ENCODE measurements at regions not wholly inside any gene's neighbourhood (a gene's known extent, or its start where the extent isn't known, plus 50 kb on each side); places are given as distances from the start of the nearest gene placed in this dataset.
"Not testable (repeated sequence)": the region's sequence is repeated elsewhere in the genome, so short reads cannot be mapped to it uniquely, and the experiment has no call there.

DNA sequence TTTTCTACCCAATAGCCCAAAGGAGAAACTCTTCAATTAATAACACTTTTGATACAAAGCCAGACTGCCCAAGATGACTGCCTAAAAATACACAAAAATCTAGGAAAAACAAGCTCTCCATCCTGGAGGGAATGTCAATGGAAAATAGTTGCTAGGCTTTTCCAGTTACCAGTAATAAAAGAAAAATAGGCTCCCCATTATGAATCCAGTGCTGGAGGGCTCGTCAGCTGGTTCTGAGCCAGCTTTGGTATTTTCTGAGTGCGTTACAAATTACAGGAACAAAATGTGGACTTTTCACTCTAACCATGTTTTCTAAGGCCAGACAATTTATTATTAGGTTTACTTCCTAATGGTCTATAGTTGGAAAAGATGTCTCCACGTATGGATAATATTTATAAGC is 414.5 kb downstream of the ACTL7B start:
- no peak for DNase-seq

DNA sequence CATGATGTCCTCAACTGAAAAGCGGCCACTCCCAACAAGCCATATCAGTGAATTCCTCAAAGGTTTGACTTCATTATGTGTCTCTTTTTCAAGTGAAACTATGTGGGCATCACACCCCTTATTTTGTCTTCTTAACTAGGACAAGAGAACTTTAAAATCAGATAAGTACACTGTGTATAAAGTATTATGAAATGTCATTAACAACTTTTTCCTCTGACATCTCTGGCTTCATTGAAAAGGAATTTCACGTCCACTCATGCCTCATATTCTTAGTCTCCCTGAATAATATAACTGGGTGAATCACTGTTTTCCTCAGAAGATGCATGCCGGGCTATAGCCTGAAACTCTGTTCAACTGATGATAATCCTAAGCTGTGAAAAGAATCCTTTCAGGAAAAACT is 415.8 kb downstream of the ACTL7B start:
- no peak for DNase-seq

DNA sequence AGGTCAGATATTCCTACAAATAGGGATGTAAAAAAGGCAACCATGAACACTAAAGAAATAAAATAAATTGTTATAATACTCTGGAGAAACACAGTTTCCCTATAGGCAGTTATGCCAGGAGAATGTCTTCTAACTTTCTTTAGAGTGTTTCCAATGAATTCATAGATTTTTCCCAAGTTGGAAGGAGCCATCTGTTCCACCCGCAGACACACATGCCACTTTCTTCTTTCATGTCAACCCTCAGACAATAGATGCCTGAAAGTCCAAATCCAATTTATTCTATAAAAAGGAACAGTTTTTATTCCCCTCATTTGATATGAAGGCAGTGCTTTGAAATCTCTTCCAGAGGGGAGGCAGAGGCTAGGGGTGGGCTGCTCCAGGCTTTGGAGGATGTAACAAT is 418.1 kb downstream of the ACTL7B start:
- DNase-seq, result no peak

DNA sequence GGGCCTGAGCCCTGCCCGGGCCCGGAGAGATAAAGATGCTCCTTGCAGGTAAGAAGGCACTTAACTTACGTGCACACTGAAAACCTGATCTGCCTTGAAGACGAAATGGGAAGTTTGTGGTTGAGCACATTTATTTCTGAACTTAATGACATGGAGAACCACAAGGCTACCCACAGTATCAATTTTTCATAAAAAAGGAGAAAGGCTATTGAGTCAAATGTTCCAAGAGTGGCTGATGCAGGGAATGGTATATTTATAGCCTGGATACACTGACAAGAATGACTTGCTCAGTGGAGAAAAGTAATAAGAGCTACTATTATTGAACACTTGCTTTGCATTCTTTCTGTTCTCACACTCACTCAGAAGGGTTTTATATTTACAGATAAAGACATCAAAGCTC is 419.3 kb downstream of the ACTL7B start:
- DNase-seq, result no peak

DNA sequence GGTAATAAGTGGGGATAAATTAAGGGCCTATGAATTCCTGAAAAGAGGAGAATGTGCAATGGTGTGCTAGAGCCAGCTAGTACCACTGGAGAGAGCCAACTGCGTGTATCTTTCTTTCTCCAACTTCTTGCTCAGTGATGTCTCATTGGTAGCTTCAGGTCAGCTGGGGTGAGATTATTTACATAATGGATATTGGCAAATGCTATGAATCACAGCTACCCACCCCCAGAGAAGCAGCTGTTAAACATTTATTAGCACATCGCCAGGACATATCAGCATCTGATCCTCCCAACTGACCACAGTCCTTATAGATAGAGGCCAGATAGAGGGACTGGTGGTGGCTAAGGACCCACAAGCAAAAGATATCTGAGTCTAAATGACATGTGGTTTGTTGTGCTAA is 421.3 kb downstream of the ACTL7B start:
- no peak for DNase-seq

DNA sequence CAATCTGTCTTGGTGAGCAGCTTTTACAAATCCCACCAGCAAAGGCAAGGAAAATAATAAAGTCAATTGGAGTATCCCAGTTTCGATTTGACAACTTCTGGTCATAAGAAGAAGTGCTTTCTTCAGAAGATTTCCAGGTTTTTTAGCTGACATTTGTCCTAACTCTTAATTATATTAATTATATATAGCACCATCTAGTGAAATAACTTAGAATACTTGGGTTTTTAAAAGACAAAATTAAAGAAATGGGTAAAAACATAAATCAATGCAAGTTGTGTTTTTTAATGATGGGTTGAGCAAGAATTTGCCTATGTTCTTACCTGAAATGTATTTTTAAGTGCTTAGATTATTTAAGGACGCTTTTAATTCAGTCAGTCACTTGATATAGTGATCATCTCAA is 421.8 kb downstream of the ACTL7B start:
- no peak for DNase-seq

DNA sequence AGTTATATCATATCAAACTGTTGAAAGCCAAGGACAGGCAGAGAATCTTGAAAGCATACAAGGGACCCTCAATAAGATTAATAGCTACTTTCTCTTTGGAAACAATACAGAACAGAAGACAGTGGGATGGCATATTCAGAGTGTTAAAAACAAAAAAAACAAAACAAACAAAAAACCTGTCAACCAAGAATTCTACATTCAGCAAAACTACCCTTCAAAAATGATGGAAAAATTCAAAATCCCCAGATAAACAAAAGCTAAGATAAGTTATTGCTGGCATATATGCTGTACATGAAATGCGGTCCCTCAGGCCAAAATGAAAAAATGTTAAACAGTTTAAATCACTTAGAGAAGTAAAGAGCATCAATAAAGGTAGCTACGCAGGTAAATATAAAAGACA is 425.1 kb downstream of the ACTL7B start:
- DNase-seq, result no peak

DNA sequence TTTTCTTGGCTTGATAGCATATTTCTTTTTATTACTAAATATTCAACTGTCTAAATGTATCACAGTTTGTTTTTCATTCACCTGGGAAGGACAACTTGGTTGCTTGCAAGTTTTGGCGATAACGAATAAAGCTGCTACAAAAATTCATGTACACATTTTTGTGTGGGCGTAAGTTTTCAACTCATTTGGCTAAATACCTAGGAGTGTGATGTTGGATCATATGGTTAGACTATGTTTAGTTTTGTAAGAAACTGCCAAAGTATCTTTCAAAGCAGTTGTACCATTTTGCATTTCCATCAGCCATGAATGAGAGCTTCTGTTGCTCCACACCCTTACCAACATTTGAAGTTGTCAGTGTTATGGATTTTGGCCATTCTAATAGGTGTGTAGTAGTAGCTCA is 428.0 kb downstream of the ACTL7B start:
- DNase-seq, result no peak

DNA sequence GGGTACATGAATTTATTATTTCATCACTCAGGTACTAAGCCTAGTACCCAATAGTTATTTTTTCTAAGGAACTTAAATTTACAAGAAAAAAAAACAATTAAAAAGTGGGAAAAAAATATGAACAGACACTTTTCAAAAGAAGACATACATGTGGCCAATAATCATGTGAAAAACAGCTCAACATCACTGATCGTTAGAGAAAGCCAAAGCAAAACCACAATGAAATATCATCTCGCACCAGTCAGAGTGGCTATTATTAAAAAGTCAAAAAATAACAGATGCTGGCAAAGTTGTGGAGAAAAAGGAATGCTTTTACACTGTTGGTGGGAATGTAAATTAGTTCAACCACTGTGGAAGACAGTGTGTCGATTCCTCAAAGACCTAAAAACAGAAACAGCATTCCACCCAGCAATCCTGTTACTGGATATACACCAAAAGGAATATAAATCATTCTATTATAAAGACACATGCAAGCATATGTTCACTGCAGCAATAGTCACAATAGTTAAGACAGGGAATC is 429.3 kb downstream of the ACTL7B start:
- DNase-seq, result not testable (repeated sequence)

DNA sequence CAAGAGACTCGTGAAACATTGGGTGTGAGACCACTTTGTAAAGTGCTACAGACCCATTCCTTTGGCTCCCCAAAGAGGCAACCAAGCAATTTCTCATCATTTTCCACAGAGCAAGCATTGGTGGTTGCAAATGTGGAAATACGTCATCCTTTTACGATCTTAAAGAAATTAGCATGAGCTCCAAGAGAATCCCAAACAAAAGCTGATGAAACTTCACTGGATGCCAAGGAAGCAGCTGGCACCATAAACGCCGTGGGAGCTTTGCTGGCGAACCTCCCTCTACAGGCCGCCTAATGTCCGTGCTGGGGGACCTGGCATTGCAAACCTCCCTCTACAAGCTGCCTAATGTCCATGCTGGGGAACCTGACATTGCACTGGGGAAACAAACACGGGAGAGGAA is 432.4 kb downstream of the ACTL7B start:
- no peak for DNase-seq

DNA sequence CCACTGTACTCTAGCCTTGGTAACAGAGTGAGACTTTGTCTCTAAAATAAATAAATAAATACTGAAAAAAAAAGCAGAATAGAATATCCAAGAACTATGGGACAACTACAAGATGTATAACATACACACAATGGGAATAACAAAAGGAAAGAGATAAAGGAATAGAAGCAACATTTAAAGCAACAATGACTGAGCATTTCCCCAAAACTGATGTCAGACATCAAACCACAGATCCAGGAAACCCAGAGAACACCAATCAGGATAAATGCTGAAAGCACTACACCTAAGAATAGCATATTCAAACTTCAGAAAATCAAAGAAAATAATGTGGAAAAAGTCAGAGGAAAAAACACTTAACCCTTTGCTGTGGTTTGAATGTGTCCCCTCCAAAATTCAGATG is 436.4 kb downstream of the ACTL7B start:
- DNase-seq, result no peak

DNA sequence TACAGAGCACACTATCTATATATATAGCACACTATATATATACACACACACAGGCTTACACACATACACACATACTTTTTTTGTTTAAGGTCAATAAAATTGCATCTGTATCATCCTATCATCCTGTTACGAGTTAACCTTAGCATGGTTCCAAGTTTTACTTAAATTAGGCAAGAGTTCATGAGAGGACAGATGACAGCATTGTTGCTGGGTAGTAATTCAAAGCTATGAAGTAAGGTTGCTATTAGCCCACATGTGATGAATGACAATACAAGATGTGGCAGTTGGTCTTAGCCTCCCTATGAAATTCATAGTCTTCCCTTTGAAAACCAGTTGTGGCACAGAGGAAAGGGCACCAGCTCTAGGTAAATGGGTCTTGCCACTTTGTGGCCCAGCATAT is 438.1 kb downstream of the ACTL7B start:
- no peak for DNase-seq

DNA sequence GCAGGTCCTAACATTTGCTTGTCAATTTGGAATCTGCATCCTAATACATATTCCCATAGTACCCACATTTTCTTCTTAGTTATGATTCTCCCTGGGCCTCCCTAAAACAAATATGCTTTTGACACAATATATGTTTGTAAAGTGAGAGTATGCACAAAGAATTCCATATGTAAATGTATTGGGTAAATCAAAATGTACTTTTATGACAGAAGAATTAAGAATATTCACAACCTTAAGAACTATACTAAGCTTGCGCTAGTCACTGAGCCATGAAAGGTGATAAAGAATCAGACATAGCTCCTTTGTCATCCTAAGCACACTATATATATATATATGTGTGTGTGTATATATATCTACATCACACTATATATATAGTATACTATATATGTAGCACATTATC is 438.5 kb downstream of the ACTL7B start:
- DNase-seq, result no peak

DNA sequence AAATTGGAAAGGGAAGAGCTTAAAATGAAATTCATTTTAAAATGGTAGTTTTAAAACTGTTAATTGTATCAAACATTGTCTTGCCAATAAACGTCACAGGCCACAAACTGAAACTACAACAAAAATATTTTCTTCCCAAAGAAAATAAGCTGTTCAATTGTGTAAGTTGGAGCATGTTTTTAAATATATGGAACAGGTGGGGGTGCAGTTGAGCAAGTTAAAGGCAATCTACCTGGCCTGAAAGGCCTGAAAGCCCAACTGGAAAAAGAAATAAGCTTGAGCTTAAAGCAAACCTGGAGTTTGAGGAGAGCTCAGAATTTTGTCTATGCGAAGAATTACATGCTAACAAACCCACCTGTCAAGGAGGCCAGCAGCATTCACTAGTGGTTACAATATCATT is 439.5 kb downstream of the ACTL7B start:
- peak; percentile 18 for DNase-seq

DNA sequence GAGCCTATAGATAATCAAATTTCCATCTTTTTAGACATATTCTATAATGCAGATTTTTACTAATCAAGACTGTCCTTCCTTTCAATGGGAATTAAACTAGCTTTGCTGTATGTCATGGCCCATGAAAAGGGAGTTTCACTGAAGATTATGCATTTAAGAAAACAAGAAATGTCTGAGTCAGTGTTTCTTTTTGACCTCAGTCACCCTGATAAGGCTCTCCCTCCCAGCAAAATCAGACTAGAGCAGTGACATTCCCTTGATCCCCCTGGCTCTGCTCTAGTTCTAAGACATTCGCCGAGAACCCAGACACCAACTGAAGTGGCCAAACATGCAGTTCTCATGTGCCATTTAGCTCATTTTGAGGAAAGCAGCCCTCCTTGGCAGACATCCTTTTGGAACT is 442.0 kb downstream of the ACTL7B start:
- DNase-seq, result no peak

DNA sequence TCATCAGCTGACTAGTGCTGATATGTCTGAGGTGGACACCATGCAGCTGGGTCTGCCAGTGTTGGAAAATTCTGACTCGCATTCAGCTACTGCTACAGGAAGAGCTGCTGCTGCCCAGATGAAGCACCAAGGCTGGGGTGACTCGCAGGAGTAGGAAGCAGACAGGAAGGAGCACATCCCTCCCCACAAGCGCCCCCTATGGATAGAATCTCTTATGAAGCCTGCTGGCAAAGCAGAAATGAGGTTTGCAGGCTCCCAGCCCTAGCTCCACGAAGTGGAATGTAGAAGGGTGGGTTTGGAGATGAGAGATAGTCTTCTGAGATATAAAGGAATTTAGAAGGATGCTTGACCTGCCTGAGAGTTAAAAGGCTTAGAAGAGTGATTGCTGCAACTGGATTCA is 443.0 kb downstream of the ACTL7B start:
- no peak for DNase-seq

DNA sequence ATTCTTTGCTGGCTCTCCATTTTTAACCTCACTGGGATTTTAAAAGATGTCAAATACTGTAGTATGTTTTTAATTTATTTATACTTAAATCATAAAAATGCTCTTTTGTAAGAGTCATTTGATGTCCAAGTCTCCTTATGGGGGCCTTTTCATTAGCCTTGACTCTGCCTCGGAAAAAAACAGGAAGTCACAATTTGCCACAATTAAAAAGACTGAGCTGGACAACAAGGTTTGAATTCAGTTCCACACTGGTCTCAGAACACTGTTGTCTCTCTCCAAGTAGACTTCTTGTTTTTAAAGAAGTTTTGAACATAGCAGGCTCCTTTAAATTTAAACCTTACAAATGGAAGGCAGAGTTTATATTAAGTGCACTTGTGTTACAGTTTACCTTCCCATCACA is 444.2 kb downstream of the ACTL7B start:
- no peak for DNase-seq

DNA sequence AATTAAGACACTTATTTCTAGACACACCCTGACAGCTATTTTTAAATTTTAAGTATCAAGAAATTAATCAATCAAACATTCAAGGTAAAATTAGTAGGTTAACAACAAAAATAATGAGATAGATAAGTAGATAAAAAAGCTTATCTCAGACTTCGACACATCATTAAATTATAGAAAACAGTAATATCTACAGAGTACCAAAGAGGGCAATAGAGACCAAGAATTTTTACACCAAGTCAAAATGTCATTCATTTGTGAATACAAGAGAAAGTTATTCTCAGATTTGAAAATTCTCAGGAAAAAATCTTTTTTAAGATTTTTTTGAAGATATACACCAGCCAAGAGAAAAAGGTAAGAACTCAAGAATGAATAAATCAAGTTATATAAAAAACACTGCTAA is 445.6 kb downstream of the ACTL7B start:
- no peak for DNase-seq

DNA sequence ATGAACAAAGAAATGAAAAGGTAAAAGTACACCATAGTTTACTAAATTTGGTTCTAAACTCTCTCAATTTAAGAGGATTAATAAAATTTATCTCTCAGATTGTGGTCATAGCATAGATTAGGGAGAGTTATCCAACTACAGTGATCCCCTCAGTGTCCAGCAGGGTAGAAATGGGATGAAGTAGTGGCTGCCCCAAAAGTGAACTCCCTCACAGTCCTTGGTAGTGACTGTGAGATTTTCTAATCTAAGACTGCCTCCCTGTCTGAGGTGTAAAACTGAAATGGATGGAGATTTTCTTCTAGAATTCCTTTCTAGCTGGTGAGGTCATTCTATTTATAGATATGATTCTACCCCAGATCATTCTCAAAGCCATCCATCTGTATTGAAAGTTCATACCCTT is 455.5 kb downstream of the ACTL7B start:
- DNase-seq, result no peak

DNA sequence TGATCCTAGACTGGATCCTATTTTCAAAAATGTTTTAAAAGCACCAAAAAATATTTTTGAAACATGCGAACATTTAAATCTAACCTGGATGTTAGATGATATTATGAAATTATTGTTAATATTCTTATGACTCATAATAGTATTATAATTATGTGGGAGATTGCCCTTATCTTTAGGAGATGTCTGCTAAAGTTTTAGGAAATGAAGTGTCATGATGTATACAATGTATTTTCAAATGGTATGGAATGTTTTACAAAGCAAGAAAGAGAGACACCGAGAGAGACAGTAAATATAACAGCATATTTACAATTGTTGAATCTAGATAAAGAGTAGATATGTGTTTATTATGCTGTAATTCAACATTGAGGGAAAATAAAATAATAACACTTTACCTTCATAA is 455.9 kb downstream of the ACTL7B start:
- DNase-seq, result no peak

DNA sequence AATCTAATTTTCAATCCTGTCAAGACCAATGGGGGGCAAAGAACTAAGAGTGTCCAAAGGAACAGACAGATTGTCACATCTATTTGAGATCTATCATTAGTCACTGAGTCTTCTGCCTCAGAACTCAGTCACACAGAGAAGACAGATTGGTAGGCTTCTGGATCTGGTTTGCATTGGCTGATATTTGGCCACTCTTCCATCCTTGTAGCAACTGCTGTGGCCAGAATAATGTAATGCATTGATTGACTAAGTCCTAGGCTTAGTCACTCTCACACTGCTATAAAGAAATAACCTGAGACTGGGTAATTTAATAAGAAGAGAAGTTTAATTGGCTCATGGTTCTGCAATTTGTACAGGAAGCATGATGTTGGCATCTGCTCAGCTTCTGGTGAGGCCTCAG is 458.5 kb downstream of the ACTL7B start:
- no peak for DNase-seq

DNA sequence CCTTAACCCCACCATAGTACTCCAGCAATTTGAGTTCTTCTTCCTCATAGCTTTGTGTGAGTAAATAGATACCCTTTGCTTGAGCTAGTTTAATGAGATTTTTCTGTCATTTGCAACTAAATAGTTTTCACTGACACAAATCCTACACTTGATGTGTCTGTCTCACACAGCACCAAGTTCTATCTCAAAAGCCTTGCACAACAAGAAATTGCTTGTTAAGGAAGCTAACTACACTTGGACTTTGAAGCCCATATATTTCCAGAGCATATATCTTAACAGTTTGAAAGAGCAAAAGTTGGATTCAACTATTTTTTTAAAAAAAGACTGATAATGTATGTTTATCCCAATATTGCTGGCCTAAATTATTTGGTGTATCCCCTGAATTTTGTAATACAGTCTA is 459.2 kb downstream of the ACTL7B start:
- no peak for DNase-seq

DNA sequence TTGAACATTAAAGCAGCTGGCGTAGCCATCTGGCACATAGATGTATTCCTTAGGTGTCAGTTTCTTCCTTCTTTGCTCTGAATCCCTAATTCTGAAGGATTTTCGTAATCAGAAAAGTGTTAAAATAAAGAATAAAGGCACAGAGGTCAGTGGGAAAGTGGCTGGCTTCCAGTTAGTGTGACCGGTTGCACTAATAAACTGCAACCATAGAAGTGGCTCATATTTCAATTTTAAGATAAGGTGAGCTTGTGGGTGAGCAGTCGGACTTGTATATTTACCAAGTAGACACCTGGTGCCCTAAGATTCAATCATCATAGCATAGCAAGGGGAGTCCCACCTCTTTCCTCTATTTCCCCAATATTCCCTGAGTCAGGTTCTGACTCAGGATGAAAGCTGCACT is 459.6 kb downstream of the ACTL7B start:
- DNase-seq, result no peak

DNA sequence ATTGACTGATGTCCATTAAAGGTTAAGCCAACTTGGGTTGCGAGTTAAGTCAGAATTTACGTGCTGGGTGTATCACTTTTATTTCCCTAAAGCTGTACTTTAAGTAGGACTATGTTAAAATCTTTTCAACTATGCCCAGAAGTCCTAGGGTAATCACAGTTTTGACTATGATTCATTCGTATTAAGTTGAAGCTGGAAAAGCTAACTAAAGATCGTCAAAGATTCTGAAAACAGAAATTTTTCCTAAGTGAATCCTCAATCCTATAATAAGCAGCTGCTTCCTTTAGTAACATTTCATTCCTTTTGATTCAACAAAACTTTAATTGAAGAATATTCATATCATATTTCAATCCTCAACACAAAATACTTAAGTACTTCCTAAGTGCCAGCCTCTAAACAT is 460.4 kb downstream of the ACTL7B start:
- no peak for DNase-seq

DNA sequence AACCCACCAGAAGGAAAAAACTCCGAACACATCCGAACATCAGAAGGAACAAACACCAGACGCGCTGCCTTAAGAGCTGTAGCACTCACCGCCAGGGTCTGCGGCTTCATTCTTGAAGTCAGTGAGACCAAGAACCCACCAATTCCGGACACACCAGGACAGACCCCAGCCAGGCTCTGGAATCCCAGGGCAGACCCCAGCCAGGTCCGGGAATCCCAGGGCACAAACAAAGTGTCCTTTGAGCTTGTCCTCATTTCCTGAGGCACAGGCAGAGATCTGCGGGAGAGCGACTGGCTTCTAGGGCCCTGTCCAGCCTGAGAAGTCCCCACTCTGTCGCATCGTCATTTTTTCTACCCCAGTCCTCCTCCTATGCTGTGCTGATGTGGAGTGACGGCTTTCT is 461.1 kb downstream of the ACTL7B start:
- DNase-seq, result no peak

DNA sequence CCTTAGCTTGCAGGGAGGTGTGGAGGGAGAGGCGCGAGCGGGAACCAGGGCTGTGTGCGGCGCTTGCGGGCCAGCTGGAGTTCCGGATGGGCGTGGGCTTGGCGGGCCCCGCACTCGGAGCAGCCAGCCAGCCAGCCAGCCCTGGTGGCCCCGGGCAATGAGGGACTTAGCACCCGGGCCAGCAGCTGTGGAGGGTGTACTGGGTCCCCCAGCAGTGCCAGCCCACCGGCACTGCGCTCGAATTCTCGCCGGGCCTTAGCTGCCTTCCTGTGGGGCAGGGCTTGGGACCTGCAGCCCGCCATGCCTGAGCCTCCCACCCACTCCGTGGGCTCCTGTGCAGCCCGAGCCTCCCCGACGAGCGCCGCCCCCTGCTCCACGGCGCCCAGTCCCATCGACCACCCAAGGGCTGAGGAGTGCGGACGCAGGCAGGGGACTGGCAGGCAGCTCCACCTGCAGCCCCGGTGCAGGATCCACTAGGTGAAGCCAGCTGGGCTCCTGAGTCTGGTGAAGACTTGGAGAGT is 462.2 kb downstream of the ACTL7B start:
- DNase-seq, result not testable (repeated sequence)
